Astrocyte of the cerebellum (primary cell): ENCODE measurements at regions not wholly inside any gene's neighbourhood (a gene's known extent, or its start where the extent isn't known, plus 50 kb on each side); places are given as distances from the start of the nearest gene placed in this dataset.

ENCODE experiments used
- DNase-seq: peaks from one replicate; pipeline ENCODE4 v3.0.0-alpha.2; 2011; ENCODE audit warnings: low read depth
- H3K4me3 ChIP-seq: 2 replicates; pipeline ENCODE4 v1.5.1; 2011; ENCODE audit warnings: mild to moderate bottlenecking, low read depth, low read length, moderate library complexity
- in situ Hi-C: cut with HindIII; loops from 2 replicates; pipeline ENCODE4 v1.10.0; 2017; ENCODE audit warnings: low sequenced_read_pairs
- TF ChIP-seq, protein P1 (sequence below): IDR thresholded peaks from 2 replicates; pipeline ENCODE4 v1.5.1; 2012; ENCODE audit warnings: low read length, low read depth, moderate library complexity, mild to moderate bottlenecking; ENCODE audit errors: missing control alignments

DNA sequence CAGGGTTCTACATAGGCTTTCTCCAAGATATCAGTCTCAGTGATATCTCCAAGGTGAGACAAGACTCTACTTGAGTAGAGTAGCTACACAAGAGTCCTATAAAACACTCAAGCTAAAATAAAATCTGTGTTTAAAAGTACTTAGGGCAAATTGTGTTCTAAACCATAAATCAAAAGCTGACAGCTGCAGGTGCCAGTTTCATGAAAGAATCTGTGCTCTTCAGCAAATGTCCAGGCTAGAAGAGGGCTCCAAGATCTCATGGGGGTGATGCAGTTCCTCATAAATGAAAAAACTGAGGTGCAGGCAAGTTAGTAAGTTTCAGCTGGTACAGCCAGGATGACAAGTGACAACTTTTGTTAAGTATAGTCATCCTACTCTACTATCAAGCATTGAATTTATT, 142.8 kb upstream of the TNPO1 start:
- TF ChIP-seq, protein P1, sequence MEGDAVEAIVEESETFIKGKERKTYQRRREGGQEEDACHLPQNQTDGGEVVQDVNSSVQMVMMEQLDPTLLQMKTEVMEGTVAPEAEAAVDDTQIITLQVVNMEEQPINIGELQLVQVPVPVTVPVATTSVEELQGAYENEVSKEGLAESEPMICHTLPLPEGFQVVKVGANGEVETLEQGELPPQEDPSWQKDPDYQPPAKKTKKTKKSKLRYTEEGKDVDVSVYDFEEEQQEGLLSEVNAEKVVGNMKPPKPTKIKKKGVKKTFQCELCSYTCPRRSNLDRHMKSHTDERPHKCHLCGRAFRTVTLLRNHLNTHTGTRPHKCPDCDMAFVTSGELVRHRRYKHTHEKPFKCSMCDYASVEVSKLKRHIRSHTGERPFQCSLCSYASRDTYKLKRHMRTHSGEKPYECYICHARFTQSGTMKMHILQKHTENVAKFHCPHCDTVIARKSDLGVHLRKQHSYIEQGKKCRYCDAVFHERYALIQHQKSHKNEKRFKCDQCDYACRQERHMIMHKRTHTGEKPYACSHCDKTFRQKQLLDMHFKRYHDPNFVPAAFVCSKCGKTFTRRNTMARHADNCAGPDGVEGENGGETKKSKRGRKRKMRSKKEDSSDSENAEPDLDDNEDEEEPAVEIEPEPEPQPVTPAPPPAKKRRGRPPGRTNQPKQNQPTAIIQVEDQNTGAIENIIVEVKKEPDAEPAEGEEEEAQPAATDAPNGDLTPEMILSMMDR = no peak
- DNase-seq = no peak
- in situ Hi-C loops = no loop called here
- no peak overlapping the region for H3K4me3 ChIP-seq

DNA sequence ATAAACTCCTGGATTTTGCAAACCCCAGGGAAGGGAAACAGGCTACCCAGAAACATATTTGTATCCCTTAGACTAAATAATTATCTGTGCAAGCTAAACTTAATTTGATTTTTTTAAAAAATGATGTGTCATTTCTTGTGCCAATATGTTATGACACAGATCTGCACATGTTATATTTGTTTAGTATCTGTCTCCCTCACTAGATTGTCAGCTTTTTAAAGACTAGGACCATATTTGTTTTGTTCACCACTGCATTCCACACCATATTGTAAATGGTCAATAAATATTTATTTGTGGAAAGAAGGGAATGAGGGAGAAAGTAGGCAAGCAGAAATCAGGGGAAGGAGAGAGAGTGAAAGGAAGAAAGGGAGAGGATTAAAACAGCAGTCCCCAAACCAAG, 143.3 kb upstream of the TNPO1 start:
- in situ Hi-C loops = no loop called here
- TF ChIP-seq, protein P1 = no peak
- DNase-seq = no peak
- no peak overlapping the region for H3K4me3 ChIP-seq

DNA sequence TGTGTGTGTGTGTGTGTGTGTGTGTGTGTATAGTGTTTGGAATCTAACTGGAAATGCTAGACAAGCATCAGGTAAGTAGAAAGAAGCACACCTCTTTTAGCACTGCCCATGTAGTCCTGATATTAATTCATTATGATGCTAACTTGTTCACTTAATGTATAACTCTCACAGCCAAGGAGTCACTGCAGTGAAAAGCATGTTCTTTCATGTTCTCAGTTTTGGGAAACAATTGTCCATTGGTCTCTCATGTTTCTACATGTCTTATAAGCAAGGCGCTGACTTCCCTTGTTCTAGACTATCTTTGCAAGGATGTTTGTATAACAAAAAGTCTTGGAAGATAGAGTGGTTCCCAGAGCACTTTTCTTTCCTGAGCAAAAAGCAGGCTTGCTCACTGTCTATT, 148.8 kb upstream of the TNPO1 start:
- TF ChIP-seq, protein P1 = no peak
- H3K4me3 ChIP-seq = no peak overlapping the region
- no peak for DNase-seq
- in situ Hi-C loops = no loop called here

DNA sequence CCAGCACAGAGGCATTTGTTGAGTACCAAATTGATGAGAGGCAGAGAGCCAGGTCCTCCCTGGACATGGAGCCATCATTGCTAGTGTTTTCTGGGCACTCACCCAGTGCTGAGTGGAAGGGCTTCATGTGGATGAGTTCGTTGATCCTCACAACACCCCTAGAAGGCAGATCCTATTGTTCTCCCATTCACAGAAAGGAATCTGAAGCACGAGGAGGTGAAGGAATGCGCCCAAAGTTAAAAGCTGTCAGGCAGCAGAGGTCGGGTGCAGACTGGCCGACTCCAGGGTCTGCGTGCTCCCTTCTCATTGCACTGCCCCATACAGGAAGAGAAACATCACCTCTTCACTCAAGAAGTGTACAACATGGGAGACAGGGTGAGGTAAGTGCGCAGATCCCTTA, 153.5 kb upstream of the TNPO1 start:
- no peak for DNase-seq
- H3K4me3 ChIP-seq = no peak overlapping the region
- in situ Hi-C loops = no loop called here
- TF ChIP-seq, protein P1 = no peak

DNA sequence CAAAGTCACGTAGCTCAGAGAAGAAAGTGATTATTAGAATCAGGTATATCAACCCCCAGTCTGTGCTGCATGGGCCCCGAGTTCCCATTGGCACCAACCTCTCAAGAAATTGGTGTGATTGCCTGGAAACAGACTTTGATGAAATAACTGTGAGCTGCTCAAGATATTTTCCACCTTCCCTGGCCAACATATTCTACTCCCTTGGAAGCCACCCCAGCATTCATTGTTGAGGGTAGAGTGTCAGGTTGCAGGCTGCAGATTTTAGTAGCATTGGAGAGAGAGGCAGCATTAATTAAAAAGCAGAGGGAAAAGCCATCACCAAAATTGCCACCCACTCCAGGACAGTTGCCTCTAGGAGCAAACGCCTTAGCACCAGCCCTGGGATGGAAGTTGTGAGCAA, 154.2 kb upstream of the TNPO1 start:
- TF ChIP-seq, protein P1 = no peak
- no peak overlapping the region for H3K4me3 ChIP-seq
- in situ Hi-C loops = no loop called here
- no peak for DNase-seq

DNA sequence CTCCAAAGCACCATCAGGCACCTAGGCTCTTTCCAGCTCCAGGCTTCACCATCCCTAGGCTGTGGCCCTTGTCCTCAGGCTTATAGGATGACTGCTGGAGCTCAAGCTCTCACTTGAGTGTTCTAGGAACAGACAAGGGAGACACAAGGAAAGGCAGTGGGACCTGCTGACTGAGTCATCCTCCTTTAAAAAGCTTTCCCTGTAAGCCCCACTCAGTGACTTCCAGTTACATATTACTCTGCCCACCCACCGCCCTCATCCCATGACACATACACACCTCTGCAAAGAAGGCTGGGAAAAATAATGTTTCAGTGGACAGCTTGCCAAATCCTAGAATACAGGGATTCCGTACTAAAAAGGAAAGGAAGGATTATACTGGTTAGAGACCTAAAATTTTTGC, 154.2 kb upstream of the ZNF366 start:
- TF ChIP-seq, protein P1 = no peak
- no peak overlapping the region for H3K4me3 ChIP-seq
- no peak for DNase-seq
- in situ Hi-C loops = no loop called here

DNA sequence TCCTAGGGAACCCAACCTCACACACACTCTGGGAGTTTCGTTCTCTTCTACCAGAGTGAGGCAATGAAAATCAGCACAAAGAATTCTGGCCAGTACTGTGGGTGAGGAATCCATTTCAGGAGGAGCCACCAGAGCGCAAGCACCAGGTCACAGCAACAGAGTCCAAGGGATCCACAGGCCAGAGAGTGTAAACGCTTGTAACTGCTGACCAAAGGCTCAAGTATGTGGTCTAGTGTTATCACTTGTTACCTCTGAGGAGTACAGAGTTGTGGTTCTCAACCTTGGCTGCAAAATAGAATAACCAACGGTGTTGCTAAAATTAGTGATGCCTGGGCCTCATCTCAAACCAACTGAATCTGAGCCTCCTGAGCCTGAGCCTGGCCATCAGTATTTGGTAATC, 152.5 kb upstream of the ZNF366 start:
- no peak for DNase-seq
- H3K4me3 ChIP-seq = no peak overlapping the region
- TF ChIP-seq, protein P1 = no peak
- in situ Hi-C loops = no loop called here
